ENCODE measurements at regions not wholly inside any gene's neighbourhood (a gene's known extent, or its start where the extent isn't known, plus 50 kb on each side); places are given as distances from the start of the nearest gene placed in this dataset.

- Histone ChIP-seq H3K27ac (ENCODE audit: low read depth, low read length) (no peak overlapping the region), H2AFZ (ENCODE audit: low read depth, low read length) (no peak overlapping the region), H3K9ac (ENCODE audit: low read length) (no peak overlapping the region), H3K9me3 (ENCODE audit: insufficient read depth, low read depth, low read length) (no peaks in the 10 kb centered on the region), H3K4me3 (ENCODE audit: insufficient read depth, low read depth, low read length) (no peak overlapping the region), H3K4me1 (ENCODE audit: insufficient read depth, low read length) (no peaks in the 10 kb centered on the region), H4K20me1 (ENCODE audit: insufficient read depth, low read length) (no peaks in the 10 kb centered on the region), H3K27me3 (ENCODE audit: insufficient read depth, low read length) (no peaks in the 10 kb centered on the region), H3K4me2 (ENCODE audit: low read length) (no peak overlapping the region), H3K36me3 (ENCODE audit: insufficient read depth, low read length) (no peaks in the 10 kb centered on the region), H3K79me2 (ENCODE audit: insufficient read depth, low read length) (no peaks in the 10 kb centered on the region)
- Mint-ChIP-seq H3K36me3 (ENCODE audit: low read depth, unreplicated experiment) (no peaks in the 10 kb centered on the region), H3K27me3 (ENCODE audit: low read depth, unreplicated experiment) (no peaks in the 10 kb centered on the region), H3K9me3 (ENCODE audit: unreplicated experiment) (no peaks in the 10 kb centered on the region), H3K4me3 (ENCODE audit: unreplicated experiment) (no peak overlapping the region), H3K4me1 (ENCODE audit: low read depth, unreplicated experiment) (no peaks in the 10 kb centered on the region), H3K27ac (ENCODE audit: unreplicated experiment) (no peak overlapping the region)
- TF ChIP-seq CTCF (IDR thresholded peaks at IDR 0.05; ENCODE audit: insufficient read depth, low read depth, low read length) (no peak), EZH2 (IDR thresholded peaks at IDR 0.05; ENCODE audit: insufficient read depth, low read length) (no peak)
- DNase-seq (ENCODE audit: low read depth), result no peak
- no peak for FAIRE-seq
These were observed 333.4 kb upstream of the PKN2 start for GRCh38 chr1:88350648-88351047.

- Histone ChIP-seq H3K9ac (ENCODE audit: low read length) (no peak overlapping the region), H3K4me1 (ENCODE audit: insufficient read depth, low read length) (no peaks in the 10 kb centered on the region), H3K4me2 (ENCODE audit: low read length) (no peak overlapping the region), H3K4me3 (ENCODE audit: insufficient read depth, low read depth, low read length) (no peak overlapping the region), H3K9me3 (ENCODE audit: insufficient read depth, low read depth, low read length) (no peaks in the 10 kb centered on the region), H3K27me3 (ENCODE audit: insufficient read depth, low read length) (no peaks in the 10 kb centered on the region), H3K79me2 (ENCODE audit: insufficient read depth, low read length) (no peaks in the 10 kb centered on the region), H2AFZ (ENCODE audit: low read depth, low read length) (no peak overlapping the region), H4K20me1 (ENCODE audit: insufficient read depth, low read length) (no peaks in the 10 kb centered on the region), H3K36me3 (ENCODE audit: insufficient read depth, low read length) (no peaks in the 10 kb centered on the region), H3K27ac (ENCODE audit: low read depth, low read length) (no peak overlapping the region)
- TF ChIP-seq CTCF (IDR thresholded peaks at IDR 0.05; ENCODE audit: insufficient read depth, low read depth, low read length), result no peak
- TF ChIP-seq EZH2 (IDR thresholded peaks at IDR 0.05; ENCODE audit: insufficient read depth, low read length), result no peak
- FAIRE-seq (no peak), DNase-seq (ENCODE audit: low read depth) (no peak)
- no peak overlapping the region for H3K4me3 Mint-ChIP-seq (ENCODE audit: unreplicated experiment)
- H3K9me3 Mint-ChIP-seq (ENCODE audit: unreplicated experiment), result no peaks in the 10 kb centered on the region
- no peak overlapping the region for H3K27ac Mint-ChIP-seq (ENCODE audit: unreplicated experiment)
- no peaks in the 10 kb centered on the region for H3K27me3 Mint-ChIP-seq (ENCODE audit: low read depth, unreplicated experiment)
- H3K36me3 Mint-ChIP-seq (ENCODE audit: low read depth, unreplicated experiment), result no peaks in the 10 kb centered on the region
- no peaks in the 10 kb centered on the region for H3K4me1 Mint-ChIP-seq (ENCODE audit: low read depth, unreplicated experiment)
These were observed 332.1 kb upstream of the PKN2 start for GRCh38 chr1:88351960-88352359.

GRCh38 chr1:88354256-88354655, 329.8 kb upstream of the PKN2 start:
- Histone ChIP-seq H3K4me3 (ENCODE audit: insufficient read depth, low read depth, low read length) (no peak overlapping the region), H4K20me1 (ENCODE audit: insufficient read depth, low read length) (no peaks in the 10 kb centered on the region), H3K9me3 (ENCODE audit: insufficient read depth, low read depth, low read length) (no peaks in the 10 kb centered on the region), H3K4me2 (ENCODE audit: low read length) (no peak overlapping the region), H3K79me2 (ENCODE audit: insufficient read depth, low read length) (no peaks in the 10 kb centered on the region), H3K27me3 (ENCODE audit: insufficient read depth, low read length) (no peaks in the 10 kb centered on the region), H3K9ac (ENCODE audit: low read length) (no peak overlapping the region), H3K27ac (ENCODE audit: low read depth, low read length) (no peak overlapping the region), H2AFZ (ENCODE audit: low read depth, low read length) (no peak overlapping the region), H3K36me3 (ENCODE audit: insufficient read depth, low read length) (no peaks in the 10 kb centered on the region), H3K4me1 (ENCODE audit: insufficient read depth, low read length) (no peaks in the 10 kb centered on the region)
- H3K4me1 Mint-ChIP-seq (ENCODE audit: low read depth, unreplicated experiment), result peaks cover 3% of the 10 kb centered on the region
- no peak for FAIRE-seq
- DNase-seq (ENCODE audit: low read depth), result no peak
- H3K4me3 Mint-ChIP-seq (ENCODE audit: unreplicated experiment), result no peak overlapping the region
- no peaks in the 10 kb centered on the region for H3K27me3 Mint-ChIP-seq (ENCODE audit: low read depth, unreplicated experiment)
- no peak for TF ChIP-seq CTCF (IDR thresholded peaks at IDR 0.05; ENCODE audit: insufficient read depth, low read depth, low read length)
- no peak for TF ChIP-seq EZH2 (IDR thresholded peaks at IDR 0.05; ENCODE audit: insufficient read depth, low read length)
- H3K27ac Mint-ChIP-seq (ENCODE audit: unreplicated experiment), result no peak overlapping the region
- H3K9me3 Mint-ChIP-seq (ENCODE audit: unreplicated experiment), result no peaks in the 10 kb centered on the region
- no peaks in the 10 kb centered on the region for H3K36me3 Mint-ChIP-seq (ENCODE audit: low read depth, unreplicated experiment)
